ENCODE measurements at regions not wholly inside any gene's neighbourhood (a gene's known extent, or its start where the extent isn't known, plus 50 kb on each side); places are given as distances from the start of the nearest gene placed in this dataset.

DNA sequence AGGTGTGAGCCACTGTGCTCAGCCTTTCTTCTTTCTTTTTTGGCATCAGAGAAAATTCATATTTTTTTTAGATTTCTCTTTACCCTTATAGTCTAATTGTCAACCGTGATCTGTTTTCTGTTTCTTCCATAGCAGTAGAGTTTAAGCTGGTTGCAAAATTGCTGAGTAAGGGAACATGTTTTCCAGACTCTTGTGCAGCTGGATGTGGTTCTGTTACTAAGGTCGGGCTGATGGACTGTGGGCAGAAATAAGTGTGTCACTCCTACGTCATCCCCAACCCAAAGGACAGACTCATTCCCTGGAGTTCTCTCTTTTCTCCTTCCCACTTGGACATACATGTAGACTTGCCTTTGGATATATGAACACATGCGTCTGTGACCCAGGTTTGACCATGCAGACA, 64.1 kb upstream of the GOLM1 start:
- Histone ChIP-seq H3K79me2 (ENCODE audit: control insufficient read depth, insufficient read depth, low read length) (no peaks in the 10 kb centered on the region), H3K9ac (ENCODE audit: insufficient read depth in 1 of 2, low read depth in 2 of 2, low read length in 2 of 2) (no peak overlapping the region), H3K27me3 (ENCODE audit: control insufficient read depth in 2 of 2, insufficient read depth in 2 of 2, low read length in 2 of 2) (no peaks in the 10 kb centered on the region), H3K9me1 (ENCODE audit: control insufficient read depth, insufficient read depth, low read length) (no peaks in the 10 kb centered on the region), H3K4me2 (ENCODE audit: insufficient read depth, low read length) (no peak overlapping the region), H3K4me1 (replicated peaks in 1 of 2; ENCODE audit: control insufficient read depth in 2 of 2, insufficient read depth in 2 of 2, low read length in 2 of 2) (no peaks in the 10 kb centered on the region), H3K27ac (ENCODE audit: extremely low read depth, low read depth, low read length) (no peak overlapping the region), H3K36me3 (ENCODE audit: control insufficient read depth, insufficient read depth, low read length) (no peaks in the 10 kb centered on the region), H3K9me3 (replicated peaks; ENCODE audit: control insufficient read depth, insufficient read depth, low read depth, low read length) (no peaks in the 10 kb centered on the region), H2AFZ (ENCODE audit: low read depth, low read length) (no peak overlapping the region), H4K20me1 (replicated peaks; ENCODE audit: control insufficient read depth, insufficient read depth, low read length) (no peaks in the 10 kb centered on the region), H3K4me3 (no peak overlapping the region)
- WGBS (ENCODE audit: insufficient coverage, low coverage, missing lambda C conversion rate): 21% methylated on average over 4 of the region's 4 CpGs
- intact Hi-C loops (cut with micrococcal nuclease) (no loop called here), in situ Hi-C loops (cut with MboI) (no loop called here)
- BruUV-seq (replicated peaks): no TSS peak
- ATAC-seq (no peak), FAIRE-seq (no peak), DNase-seq (ENCODE audit: extremely low read depth in 1 of 4, low spot score in 3 of 4) (no peak)
- TF ChIP-seq PRDM10 (IDR thresholded peaks at IDR 0.05; ENCODE audit: partially characterized antibody) (no peak), NRF1 (conservative IDR thresholded peaks at IDR 0.05 in 1 of 2, IDR thresholded peaks at IDR 0.05 in 1 of 2) (no peak), ZNF655 (CRISPR knock-in tag; IDR thresholded peaks at IDR 0.05) (no peak), HEY1 (CRISPR knock-in tag; IDR thresholded peaks at IDR 0.05; ENCODE audit: borderline replicate concordance) (no peak), ZNF316 (IDR thresholded peaks at IDR 0.05) (peak; percentile 77), PCBP2 (IDR thresholded peaks at IDR 0.05; ENCODE audit: low read depth, low read length, poor library complexity, severe bottlenecking) (no peak), MAFF (IDR thresholded peaks at IDR 0.05; ENCODE audit: low read length) (peak; percentile 68), NR2C1 (IDR thresholded peaks at IDR 0.05) (no peak), NR2C1 (tag; IDR thresholded peaks at IDR 0.05) (no peak), XRCC3 (IDR thresholded peaks at IDR 0.05) (no peak), MAFK (IDR thresholded peaks at IDR 0.05; ENCODE audit: low read length) (peak; percentile 67), PTRF (tag; IDR thresholded peaks at IDR 0.05) (no peak), C11orf30 (IDR thresholded peaks at IDR 0.05; ENCODE audit: low read depth) (peak; percentile 67), MAFG (tag; conservative IDR thresholded peaks at IDR 0.05) (peak; percentile 65)
- TF ChIP-seq, protein P1, sequence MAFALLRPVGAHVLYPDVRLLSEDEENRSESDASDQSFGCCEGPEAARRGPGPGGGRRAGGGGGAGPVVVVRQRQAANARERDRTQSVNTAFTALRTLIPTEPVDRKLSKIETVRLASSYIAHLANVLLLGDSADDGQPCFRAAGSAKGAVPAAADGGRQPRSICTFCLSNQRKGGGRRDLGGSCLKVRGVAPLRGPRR (CRISPR knock-in tag; IDR thresholded peaks at IDR 0.05): no peak
- CTCF ChIA-PET (ENCODE audit: low intra/inter-chr PET ratio): no interaction called here
- POLR2A ChIA-PET: no interaction called here
